HG03045 (cell line): ENCODE measurements at regions not wholly inside any gene's neighbourhood (a gene's known extent, or its start where the extent isn't known, plus 50 kb on each side); places are given as distances from the start of the nearest gene placed in this dataset.

Experiments used
- ATAC-seq: cut with Tn5 transposase; IDR thresholded peaks from one replicate; pipeline ENCODE4 v1.9.1; 2021; ENCODE audit warnings: mild to moderate bottlenecking, moderate library complexity; ENCODE audit not compliant: unreplicated experiment

DNA sequence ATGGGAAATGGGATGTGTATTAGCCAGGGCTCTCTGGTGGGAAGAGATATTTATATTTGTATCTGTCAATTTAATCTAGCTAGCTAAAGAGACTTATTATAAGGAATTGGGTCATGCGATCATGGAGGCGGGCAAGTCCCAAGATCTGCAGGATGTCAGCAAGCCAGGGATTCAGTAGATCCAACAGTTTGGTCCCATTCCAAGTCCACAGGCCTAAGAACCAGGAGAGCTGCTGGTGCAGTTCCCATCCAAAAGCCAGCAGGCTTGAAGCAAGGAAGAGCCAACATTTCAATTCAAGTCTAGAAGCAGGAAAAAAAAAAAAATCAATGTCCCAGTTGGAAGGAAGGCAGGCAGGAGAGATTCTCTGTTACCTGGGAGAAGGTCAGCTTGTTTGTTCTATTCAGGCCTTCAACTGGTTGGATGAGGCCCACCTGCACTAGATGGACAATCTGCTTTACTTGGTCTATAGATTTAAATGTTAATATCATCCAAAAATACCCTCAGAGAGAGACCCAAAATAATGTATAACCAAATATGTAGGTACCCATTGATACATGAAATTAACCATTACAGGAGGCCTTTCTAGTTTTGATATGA, 60.7 kb upstream of the BCAT1 start:
- ATAC-seq = no peak

- ATAC-seq = no peak
These were observed 56.5 kb upstream of the BCAT1 start for GRCh38 chr12:25005376-25005775.

GRCh38 chr12:25004447-25004846, 55.5 kb upstream of the BCAT1 start:
- no peak for ATAC-seq

DNA sequence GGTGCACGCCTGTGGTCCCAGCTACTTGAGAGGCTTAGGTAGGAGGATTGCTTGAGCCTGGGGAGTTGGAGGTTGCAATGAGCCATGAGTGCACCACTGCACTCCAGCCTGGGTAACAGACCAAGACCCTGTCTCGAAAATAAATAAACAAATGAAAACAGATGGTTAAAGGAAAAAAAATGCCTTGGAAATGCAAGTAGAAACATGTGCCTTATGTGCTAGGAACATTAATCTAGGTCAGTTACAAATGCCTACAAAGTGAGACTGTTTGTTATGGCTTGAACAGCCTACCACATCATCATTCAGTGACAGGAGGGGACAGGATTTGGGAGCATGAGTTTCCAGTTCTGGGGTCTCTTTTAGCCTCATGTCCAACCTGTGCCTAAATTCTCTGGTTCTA, 52.4 kb upstream of the BCAT1 start:
- ATAC-seq = no peak
